Loucy (cell line): ENCODE measurements at regions not wholly inside any gene's neighbourhood (a gene's known extent, or its start where the extent isn't known, plus 50 kb on each side); places are given as distances from the start of the nearest gene placed in this dataset.

ENCODE experiments used
- CTCF ChIP-seq: fragments of 200-600 bp; sonication (generic); conservative IDR thresholded peaks from 2 replicates; pipeline ENCODE4 v1.5.1; 2014; ENCODE audit warnings: mild to moderate bottlenecking, antibody characterized with exemption, low read length
- EZH2phosphoT487 ChIP-seq: fragments of 200-600 bp; IDR thresholded peaks from 2 replicates; pipeline ENCODE4 v1.6.1; 2018; ENCODE audit warnings: antibody characterized with exemption, mild to moderate bottlenecking, moderate library complexity, borderline replicate concordance

- TF ChIP-seq CTCF (no peak), EZH2phosphoT487 (no peak)
Observed at GRCh38 chr18:51391215-51391614, 193.7 kb upstream of the MEX3C start.
